GM12878 (cell line): ENCODE measurements at regions not wholly inside any gene's neighbourhood (a gene's known extent, or its start where the extent isn't known, plus 50 kb on each side); places are given as distances from the start of the nearest gene placed in this dataset.

Experiments
- ATAC-seq: fragments of 200-7000 bp; cut with Tn5 transposase; 3 replicates; pipeline ENCODE4 v1.9.1; 2020; ENCODE audit warnings: mild to moderate bottlenecking, moderate library complexity
- BruUV-seq: library from RNA; stranded (reverse); fragments of 400-500 nt; replicated peaks from 2 replicates; lab custom pipeline; 2021; lab: Mats Ljungman, UMichigan
- CTCF ChIA-PET: fragments of 300-600 bp; sonication (Branson Sonifier 250); formaldehyde crosslinking; extraction: SDS; loops from one replicate; lab custom pipeline; 2021; ENCODE audit warnings: inconsistent platforms; lab: Yijun Ruan, JAX
- POLR2A ChIA-PET: fragments of 350-600 bp; formaldehyde crosslinking; extraction: SDS; loops from one replicate; lab custom pipeline; 2021; ENCODE audit warnings: inconsistent platforms; lab: Charles Lee
- RAD21 ChIA-PET: fragments of 300-600 bp; sonication (Branson Sonifier 250); formaldehyde crosslinking; loops from one replicate; lab custom pipeline; 2023; ENCODE audit warnings: antibody characterized with exemption; ENCODE audit not compliant: unreplicated experiment; lab: Charles Lee
- SMC1A ChIA-PET: fragments of 300-600 bp; sonication (Branson Sonifier 250); formaldehyde crosslinking; loops from one replicate; lab custom pipeline; 2023; ENCODE audit not compliant: unreplicated experiment, uncharacterized antibody; lab: Charles Lee
- DNase-seq: peaks from one replicate; pipeline ENCODE4 v3.0.0-alpha.2; 2011; ENCODE audit warnings: low read depth, low spot score
- FAIRE-seq: peaks from 3 replicates; lab custom pipeline; 2011; peaks lifted over from hg19 to GRCh38; lab: Jason Lieb, UNC
- H2AFZ ChIP-seq: 2 replicates; pipeline ENCODE4 v1.6.0; 2011; ENCODE audit warnings: low read depth, low read length, control low read depth; ENCODE audit not compliant: control insufficient read depth
- H3K27ac ChIP-seq: 2 replicates; pipeline ENCODE4 v1.5.1; 2011; ENCODE audit warnings: control low read depth; ENCODE audit not compliant: control insufficient read depth, insufficient read depth
- H3K27me3 ChIP-seq, 2 experiments: replicated peaks in 1 of 2; 2 replicates each; pipeline versions ENCODE4 v1.6.0 to v1.6.1; 2011; ENCODE audit warnings: low read length in 1 of 2; ENCODE audit not compliant: control insufficient read depth in 2 of 2, insufficient read depth in 2 of 2
- H3K36me3 ChIP-seq, 2 experiments: 2 replicates each; pipeline ENCODE4 v1.5.1; 2011; ENCODE audit warnings: low read length in 1 of 2; ENCODE audit not compliant: control insufficient read depth in 2 of 2, insufficient read depth in 2 of 2
- H3K4me1 ChIP-seq: 2 replicates; pipeline ENCODE4 v1.6.1; 2011; ENCODE audit warnings: mild to moderate bottlenecking, low read length, moderate library complexity, mixed read lengths; ENCODE audit not compliant: control insufficient read depth, insufficient read depth
- H3K4me2 ChIP-seq: 2 replicates; pipeline ENCODE4 v1.6.0; 2011; ENCODE audit warnings: control low read depth; ENCODE audit not compliant: control insufficient read depth, insufficient read depth
- H3K4me3 ChIP-seq: fragments of 200-600 bp; sonication (generic); 2 replicates; pipeline ENCODE4 v1.5.1; 2016
- H3K79me2 ChIP-seq: 2 replicates; pipeline ENCODE4 v1.6.0; 2011; ENCODE audit warnings: low read length; ENCODE audit not compliant: control insufficient read depth, insufficient read depth
- H3K9ac ChIP-seq: 2 replicates; pipeline ENCODE4 v1.8.0; 2011; ENCODE audit warnings: low read length, control low read depth, mixed read lengths; ENCODE audit not compliant: control insufficient read depth, insufficient read depth
- H3K9me3 ChIP-seq: replicated peaks from 3 replicates; pipeline ENCODE4 v1.5.1; 2011; ENCODE audit warnings: mild to moderate bottlenecking, low read length; ENCODE audit not compliant: control insufficient read depth, insufficient read depth
- H4K20me1 ChIP-seq: 2 replicates; pipeline ENCODE4 v1.6.0; 2011; ENCODE audit not compliant: control insufficient read depth, insufficient read depth
- CEBPB ChIP-seq, 2 experiments: fragments of 150-350 bp in 1 of 2; IDR thresholded peaks; 2 replicates each; pipeline ENCODE4 v1.6.1; 2012 to 2014; ENCODE audit warnings: low read depth in 2 of 2, low read length in 2 of 2, borderline replicate concordance in 1 of 2, inconsistent platforms in 1 of 2
- CHD1 ChIP-seq: IDR thresholded peaks from 2 replicates; pipeline ENCODE4 v1.6.1; 2012; ENCODE audit warnings: low read depth, low read length, improper control_type of control experiment
- CREB1 ChIP-seq: IDR thresholded peaks from 2 replicates; pipeline ENCODE4 v1.6.1; 2012; ENCODE audit warnings: low read depth, mild to moderate bottlenecking, inconsistent platforms
- EP300 ChIP-seq, 2 experiments: fragments of 150-350 bp in 1 of 2; IDR thresholded peaks; 2 replicates each; pipeline ENCODE4 v1.6.1; 2011 to 2012; ENCODE audit warnings: low read depth in 2 of 2, low read length in 2 of 2, borderline replicate concordance in 1 of 2, improper control_type of control experiment in 1 of 2, inconsistent platforms in 1 of 2; ENCODE audit not compliant: control insufficient read depth in 1 of 2
- FOS ChIP-seq: IDR thresholded peaks from 3 replicates; pipeline ENCODE4 v1.6.1; 2011; ENCODE audit warnings: borderline replicate concordance; ENCODE audit not compliant: insufficient read length; ENCODE audit errors: extremely low read depth
- IRF4 ChIP-seq: IDR thresholded peaks from 2 replicates; pipeline ENCODE4 v1.6.1; 2011; ENCODE audit warnings: low read depth, low read length
- JUNB ChIP-seq: IDR thresholded peaks from 2 replicates; pipeline ENCODE4 v1.6.1; 2016; ENCODE audit warnings: antibody characterized with exemption, mild to moderate bottlenecking
- JUND ChIP-seq: IDR thresholded peaks from 2 replicates; pipeline ENCODE4 v1.6.1; 2012; ENCODE audit warnings: low read depth, mild to moderate bottlenecking, low read length, improper control_type of control experiment, moderate library complexity
- KAT2A ChIP-seq: conservative IDR thresholded peaks from 2 replicates; pipeline ENCODE4 v1.6.1; 2011; ENCODE audit warnings: low read depth, low read length; ENCODE audit not compliant: control insufficient read depth
- MEF2B ChIP-seq: fragments of 450-650 bp; IDR thresholded peaks from 2 replicates; pipeline ENCODE4 v1.6.1; 2018; ENCODE audit warnings: mild to moderate bottlenecking, moderate library complexity; ENCODE audit not compliant: partially characterized antibody, poor library complexity, severe bottlenecking
- NR2F1 ChIP-seq: fragments of 450-650 bp; conservative IDR thresholded peaks from 2 replicates; pipeline ENCODE4 v1.6.1; 2017; ENCODE audit warnings: mild to moderate bottlenecking
- SMAD5 ChIP-seq: IDR thresholded peaks from 2 replicates; pipeline ENCODE4 v1.6.1; 2016; ENCODE audit warnings: antibody characterized with exemption, low read depth
- SPI1 ChIP-seq: IDR thresholded peaks from 2 replicates; pipeline ENCODE4 v1.6.1; 2011; ENCODE audit warnings: low read depth, mild to moderate bottlenecking, low read length, moderate library complexity, borderline replicate concordance; ENCODE audit not compliant: insufficient read depth
- TAF1 ChIP-seq: IDR thresholded peaks from 2 replicates; pipeline ENCODE4 v1.6.1; 2011; ENCODE audit warnings: mild to moderate bottlenecking, low read depth, low read length, borderline replicate concordance
- TARDBP ChIP-seq: IDR thresholded peaks from 2 replicates; pipeline ENCODE4 v1.6.1; 2016; ENCODE audit warnings: borderline replicate concordance
- TCF12 ChIP-seq: IDR thresholded peaks from 2 replicates; pipeline ENCODE4 v1.6.1; 2011; ENCODE audit warnings: low read depth, mild to moderate bottlenecking, low read length
- ZNF217 ChIP-seq: fragments of 450-650 bp; IDR thresholded peaks from 2 replicates; pipeline ENCODE4 v1.6.1; 2017; ENCODE audit warnings: antibody characterized with exemption, mild to moderate bottlenecking
- ZSCAN29 ChIP-seq: fragments of 450-650 bp; IDR thresholded peaks from 2 replicates; pipeline ENCODE4 v1.6.1; 2017; ENCODE audit warnings: mild to moderate bottlenecking, moderate library complexity
- WGBS: methylation state at CpG from one replicate; pipeline ENCODE4 v1.1.6; 2016; ENCODE audit warnings: low lambda C conversion rate; ENCODE audit not compliant: insufficient replicate concordance, insufficient coverage; ENCODE audit errors: missing lambda C conversion rate; 5-methylcytosine and 5-hydroxymethylcytosine counted together
- in situ Hi-C: fragments of 300-500 bp; cut with MboI; formaldehyde crosslinking; loops from 9 replicates; pipeline ENCODE4 v1.14.3; 2018; ENCODE audit warnings: mixed read lengths
- intact Hi-C: fragments of 100-400 bp; cut with micrococcal nuclease; formaldehyde crosslinking; loops from one replicate; pipeline ENCODE4 v1.14.2; 2022; ENCODE audit not compliant: unreplicated experiment
- TF ChIP-seq, protein P1 (sequence below): fragments of 450-650 bp; IDR thresholded peaks from 2 replicates; pipeline ENCODE4 v1.6.1; 2017; ENCODE audit warnings: antibody characterized with exemption, mild to moderate bottlenecking, moderate library complexity
- TF ChIP-seq, protein P2 (sequence below): fragments of 150-350 bp; IDR thresholded peaks from 2 replicates; pipeline ENCODE4 v1.6.1; 2014; ENCODE audit warnings: mild to moderate bottlenecking, low read depth, low read length

DNA sequence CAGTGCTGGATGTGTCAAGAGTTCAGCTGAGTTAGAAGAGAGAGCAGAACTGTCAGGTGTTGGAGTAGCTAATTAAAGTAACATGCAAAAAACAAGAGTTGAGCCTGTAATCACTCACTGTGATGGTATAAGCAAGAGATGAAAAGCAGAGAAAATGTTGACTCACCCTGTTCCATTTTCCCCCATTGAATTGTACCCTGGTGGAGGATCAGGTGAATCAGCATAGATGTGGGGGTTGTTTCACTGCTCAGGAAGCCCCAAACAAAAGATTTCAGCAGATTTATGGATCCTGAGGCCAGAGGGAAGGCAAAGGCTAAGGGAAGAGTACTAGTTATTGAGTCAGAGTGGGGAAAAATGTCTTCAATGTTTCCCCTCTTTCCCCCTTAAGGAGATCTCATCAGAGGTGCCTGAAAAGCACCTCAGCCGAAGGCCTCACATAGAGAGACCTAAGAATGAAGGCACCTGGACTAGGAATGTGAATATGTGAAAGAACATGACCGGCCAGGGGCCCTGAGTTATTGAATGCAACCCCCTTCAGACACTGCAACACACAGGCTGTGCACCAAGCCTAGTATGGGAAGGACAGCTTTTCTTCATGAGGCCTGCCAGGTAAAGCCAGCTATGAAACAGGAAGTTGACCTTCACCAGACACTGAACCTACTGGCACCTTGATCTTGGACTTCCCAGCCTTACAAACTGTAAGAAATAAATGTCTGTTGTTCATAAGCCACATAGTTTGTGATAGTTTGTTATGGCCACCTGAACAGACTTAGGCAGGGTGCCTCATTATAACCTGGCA is 90.1 kb downstream of the TMCO5A start:
- in situ Hi-C loops: no loop called here
- H3K27me3 ChIP-seq: no peaks in the 10 kb centered on the region
- no peak overlapping the region for H3K4me2 ChIP-seq
- no peaks in the 10 kb centered on the region for H3K79me2 ChIP-seq
- FAIRE-seq: no peak
- DNase-seq: no peak
- BruUV-seq: no TSS peak
- H2AFZ ChIP-seq: no peak overlapping the region
- WGBS: 22% methylated on average over 2 of the region's 2 CpGs
- H3K9me3 ChIP-seq: no peaks in the 10 kb centered on the region; the same call in 2 of the 3 replicates
- H3K4me3 ChIP-seq: no peak overlapping the region
- ChIA-PET POLR2A (no interaction called here), SMC1A (interaction anchor here (0.9 to 2.5 kb wide), 7 partner anchors 10 to 45 kb away, joined by 3 to 9 read pairs (median 4); no protein-coding TSS in a partner anchor), CTCF (interaction anchor here (0.6 to 1.2 kb wide), 4 partner anchors 10 to 19 kb away, joined by 3 read pairs; no protein-coding TSS in a partner anchor), RAD21 (interaction anchor here (0.6 to 1.3 kb wide), 4 partner anchors 12 to 416 kb away, joined by 3 to 5 read pairs (median 4); no protein-coding TSS in a partner anchor)
- no peaks in the 10 kb centered on the region for H4K20me1 ChIP-seq
- no peak overlapping the region for H3K9ac ChIP-seq
- no peak overlapping the region for H3K27ac ChIP-seq
- intact Hi-C loops: loop anchor here (5.0 kb wide), 1 partner anchor 38 kb away; no protein-coding TSS in a partner anchor
- H3K4me1 ChIP-seq: no peaks in the 10 kb centered on the region
- H3K36me3 ChIP-seq: no peaks in the 10 kb centered on the region
- TF ChIP-seq ZSCAN29 (no peak), SMAD5 (no peak), JUND (no peak), IRF4 (no peak), TAF1 (no peak), SPI1 (no peak), KAT2A (no peak), NR2F1 (no peak), CEBPB (IDR thresholded peaks at IDR 0.05; ENCODE audit: borderline replicate concordance in 1 of 2, low read depth in 2 of 2, low read length in 2 of 2) (no peak), EP300 (IDR thresholded peaks at IDR 0.05; ENCODE audit: borderline replicate concordance in 1 of 2, control insufficient read depth in 1 of 2, low read depth in 2 of 2, low read length in 2 of 2) (no peak), TCF12 (no peak), FOS (no peak), TARDBP (no peak), CHD1 (no peak), CREB1 (no peak), ZNF217 (no peak), MEF2B (no peak), JUNB (no peak)
- TF ChIP-seq, protein P1, sequence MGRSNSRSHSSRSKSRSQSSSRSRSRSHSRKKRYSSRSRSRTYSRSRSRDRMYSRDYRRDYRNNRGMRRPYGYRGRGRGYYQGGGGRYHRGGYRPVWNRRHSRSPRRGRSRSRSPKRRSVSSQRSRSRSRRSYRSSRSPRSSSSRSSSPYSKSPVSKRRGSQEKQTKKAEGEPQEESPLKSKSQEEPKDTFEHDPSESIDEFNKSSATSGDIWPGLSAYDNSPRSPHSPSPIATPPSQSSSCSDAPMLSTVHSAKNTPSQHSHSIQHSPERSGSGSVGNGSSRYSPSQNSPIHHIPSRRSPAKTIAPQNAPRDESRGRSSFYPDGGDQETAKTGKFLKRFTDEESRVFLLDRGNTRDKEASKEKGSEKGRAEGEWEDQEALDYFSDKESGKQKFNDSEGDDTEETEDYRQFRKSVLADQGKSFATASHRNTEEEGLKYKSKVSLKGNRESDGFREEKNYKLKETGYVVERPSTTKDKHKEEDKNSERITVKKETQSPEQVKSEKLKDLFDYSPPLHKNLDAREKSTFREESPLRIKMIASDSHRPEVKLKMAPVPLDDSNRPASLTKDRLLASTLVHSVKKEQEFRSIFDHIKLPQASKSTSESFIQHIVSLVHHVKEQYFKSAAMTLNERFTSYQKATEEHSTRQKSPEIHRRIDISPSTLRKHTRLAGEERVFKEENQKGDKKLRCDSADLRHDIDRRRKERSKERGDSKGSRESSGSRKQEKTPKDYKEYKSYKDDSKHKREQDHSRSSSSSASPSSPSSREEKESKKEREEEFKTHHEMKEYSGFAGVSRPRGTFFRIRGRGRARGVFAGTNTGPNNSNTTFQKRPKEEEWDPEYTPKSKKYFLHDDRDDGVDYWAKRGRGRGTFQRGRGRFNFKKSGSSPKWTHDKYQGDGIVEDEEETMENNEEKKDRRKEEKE: no peak
- TF ChIP-seq, protein P2, sequence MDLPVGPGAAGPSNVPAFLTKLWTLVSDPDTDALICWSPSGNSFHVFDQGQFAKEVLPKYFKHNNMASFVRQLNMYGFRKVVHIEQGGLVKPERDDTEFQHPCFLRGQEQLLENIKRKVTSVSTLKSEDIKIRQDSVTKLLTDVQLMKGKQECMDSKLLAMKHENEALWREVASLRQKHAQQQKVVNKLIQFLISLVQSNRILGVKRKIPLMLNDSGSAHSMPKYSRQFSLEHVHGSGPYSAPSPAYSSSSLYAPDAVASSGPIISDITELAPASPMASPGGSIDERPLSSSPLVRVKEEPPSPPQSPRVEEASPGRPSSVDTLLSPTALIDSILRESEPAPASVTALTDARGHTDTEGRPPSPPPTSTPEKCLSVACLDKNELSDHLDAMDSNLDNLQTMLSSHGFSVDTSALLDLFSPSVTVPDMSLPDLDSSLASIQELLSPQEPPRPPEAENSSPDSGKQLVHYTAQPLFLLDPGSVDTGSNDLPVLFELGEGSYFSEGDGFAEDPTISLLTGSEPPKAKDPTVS: no peak
- no peak; the same call in 2 of the 3 replicates for ATAC-seq
